GM12875 (cell line): ENCODE measurements at regions not wholly inside any gene's neighbourhood (a gene's known extent, or its start where the extent isn't known, plus 50 kb on each side); places are given as distances from the start of the nearest gene placed in this dataset.

Experiments used
- H3K4me3 ChIP-seq: one replicate; pipeline ENCODE4 v1.5.1; 2011; ENCODE audit warnings: low read depth, low read length, control low read depth
- TF ChIP-seq, protein P1 (sequence below): IDR thresholded peaks from 2 replicates; pipeline ENCODE4 v1.5.1; 2011; ENCODE audit warnings: low read depth, mild to moderate bottlenecking, control low read depth, inconsistent platforms, low read length, moderate library complexity, borderline replicate concordance; ENCODE audit not compliant: insufficient read depth

DNA sequence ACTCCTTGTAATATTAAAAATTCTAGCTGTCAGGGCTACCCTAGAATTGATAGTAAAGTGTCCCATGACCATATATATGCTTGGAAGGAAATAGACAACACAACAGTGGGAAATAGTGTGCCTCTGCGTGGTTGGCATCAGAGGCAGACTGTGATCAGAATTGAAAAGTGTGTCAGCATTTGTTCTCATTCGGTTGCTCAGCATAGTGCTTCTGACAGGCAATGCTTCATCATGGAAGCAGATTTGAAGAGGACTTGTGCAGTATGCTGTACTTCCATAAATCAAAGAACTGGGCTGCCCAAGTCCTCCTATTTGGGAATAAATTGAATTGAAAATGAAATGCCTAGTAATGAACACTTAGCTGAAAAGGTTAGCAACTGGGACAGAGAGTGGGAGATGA lies 435.7 kb downstream of the DIPK2A start:
- H3K4me3 ChIP-seq, result no peak overlapping the region
- TF ChIP-seq, protein P1, sequence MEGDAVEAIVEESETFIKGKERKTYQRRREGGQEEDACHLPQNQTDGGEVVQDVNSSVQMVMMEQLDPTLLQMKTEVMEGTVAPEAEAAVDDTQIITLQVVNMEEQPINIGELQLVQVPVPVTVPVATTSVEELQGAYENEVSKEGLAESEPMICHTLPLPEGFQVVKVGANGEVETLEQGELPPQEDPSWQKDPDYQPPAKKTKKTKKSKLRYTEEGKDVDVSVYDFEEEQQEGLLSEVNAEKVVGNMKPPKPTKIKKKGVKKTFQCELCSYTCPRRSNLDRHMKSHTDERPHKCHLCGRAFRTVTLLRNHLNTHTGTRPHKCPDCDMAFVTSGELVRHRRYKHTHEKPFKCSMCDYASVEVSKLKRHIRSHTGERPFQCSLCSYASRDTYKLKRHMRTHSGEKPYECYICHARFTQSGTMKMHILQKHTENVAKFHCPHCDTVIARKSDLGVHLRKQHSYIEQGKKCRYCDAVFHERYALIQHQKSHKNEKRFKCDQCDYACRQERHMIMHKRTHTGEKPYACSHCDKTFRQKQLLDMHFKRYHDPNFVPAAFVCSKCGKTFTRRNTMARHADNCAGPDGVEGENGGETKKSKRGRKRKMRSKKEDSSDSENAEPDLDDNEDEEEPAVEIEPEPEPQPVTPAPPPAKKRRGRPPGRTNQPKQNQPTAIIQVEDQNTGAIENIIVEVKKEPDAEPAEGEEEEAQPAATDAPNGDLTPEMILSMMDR, result no peak

DNA sequence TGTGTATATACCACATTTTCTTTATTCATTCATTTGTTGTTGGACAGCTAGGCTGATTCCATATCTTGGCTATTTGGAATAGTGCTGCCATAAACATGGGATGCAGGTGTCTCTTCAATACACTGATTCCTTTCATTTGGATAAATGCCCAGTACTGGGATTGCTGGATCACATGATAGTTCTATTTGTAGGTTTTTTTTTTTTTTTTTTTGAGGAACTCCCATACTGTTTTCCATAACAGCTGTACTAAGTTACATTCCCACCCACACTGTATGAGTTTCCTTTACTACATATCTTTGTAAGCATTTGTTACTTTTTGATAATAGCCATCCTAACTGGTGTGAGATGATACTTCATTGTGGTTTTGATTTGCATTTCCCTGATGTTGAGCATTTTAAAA lies 437.7 kb downstream of the DIPK2A start:
- TF ChIP-seq, protein P1, result no peak
- no peak overlapping the region for H3K4me3 ChIP-seq

DNA sequence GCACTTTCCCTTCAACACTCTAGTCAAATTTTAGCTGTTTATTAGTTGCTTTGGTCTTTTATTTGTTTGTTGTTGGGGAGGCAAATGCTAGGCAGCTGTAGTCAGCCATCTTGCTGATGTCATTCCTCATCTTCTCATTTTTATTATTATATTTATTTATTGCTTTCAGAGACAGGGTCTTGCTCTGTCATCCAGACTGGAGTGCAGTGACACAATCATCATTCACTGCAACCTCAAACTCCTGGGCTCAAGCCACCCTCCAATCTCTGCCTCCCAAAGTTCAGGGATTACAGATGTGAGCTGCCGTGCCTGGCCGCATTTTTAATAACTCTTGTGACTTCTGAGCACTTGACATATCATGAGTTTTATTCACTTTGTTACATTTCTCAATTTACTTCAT lies 441.4 kb downstream of the DIPK2A start:
- TF ChIP-seq, protein P1, result no peak
- H3K4me3 ChIP-seq, result no peak overlapping the region

DNA sequence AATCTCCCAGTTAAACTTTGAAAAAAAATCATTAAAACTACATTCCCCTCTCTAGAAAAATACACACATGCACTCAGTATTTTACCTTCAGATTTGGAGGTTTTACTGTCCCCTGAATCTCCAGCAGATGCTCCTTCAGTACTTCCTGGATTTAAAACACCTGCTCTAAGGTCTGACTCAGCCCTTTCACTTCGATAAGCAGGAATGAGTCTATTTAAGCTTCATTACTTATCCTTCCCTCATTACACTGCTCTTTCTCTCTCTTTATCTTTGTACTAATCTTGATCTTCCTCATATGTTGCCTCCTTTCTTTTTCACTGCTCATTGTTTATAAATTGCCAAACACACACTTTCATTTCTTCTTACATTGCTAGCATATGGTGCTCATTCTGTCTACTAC lies 443.9 kb downstream of the DIPK2A start:
- TF ChIP-seq, protein P1, result no peak
- H3K4me3 ChIP-seq, result no peak overlapping the region

DNA sequence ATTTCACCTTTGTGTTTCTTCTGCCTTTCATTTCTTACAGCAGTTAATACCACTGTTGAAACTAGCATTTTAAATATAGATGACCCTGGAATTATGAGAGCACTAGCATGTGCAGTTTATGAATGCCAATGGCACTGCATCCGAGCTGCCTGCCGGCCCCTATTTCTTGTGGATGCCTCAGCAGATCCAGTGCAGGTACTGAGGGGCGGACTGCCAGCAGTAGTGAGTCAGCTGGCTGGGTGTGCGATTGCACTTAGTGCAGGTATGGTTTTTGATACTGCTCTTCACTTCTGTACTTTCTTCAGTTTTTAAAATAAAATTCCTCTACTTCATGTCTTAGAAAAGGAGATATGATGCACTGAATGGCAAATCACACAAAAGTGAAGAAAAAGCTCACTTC lies 453.0 kb downstream of the DIPK2A start:
- no peak overlapping the region for H3K4me3 ChIP-seq
- TF ChIP-seq, protein P1, result no peak

DNA sequence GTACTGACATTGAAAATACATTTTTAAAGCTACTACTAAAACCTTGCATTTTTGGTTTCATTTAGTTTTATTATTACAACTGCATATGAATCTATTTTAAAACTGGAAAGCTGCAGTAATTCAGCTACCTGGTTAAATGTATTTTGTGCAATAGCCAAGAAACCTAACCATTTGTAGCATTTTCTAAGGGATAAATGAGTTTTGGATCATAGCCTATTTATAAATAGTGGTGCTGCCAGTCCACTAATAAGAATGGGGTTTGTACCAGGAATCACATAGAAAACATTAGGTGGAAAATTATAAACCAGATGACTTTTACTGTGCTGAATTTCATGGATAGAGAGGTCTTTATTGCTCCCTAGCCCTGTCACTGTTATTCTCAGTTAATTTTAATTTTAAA lies 454.7 kb downstream of the DIPK2A start:
- TF ChIP-seq, protein P1, result no peak
- no peak overlapping the region for H3K4me3 ChIP-seq

DNA sequence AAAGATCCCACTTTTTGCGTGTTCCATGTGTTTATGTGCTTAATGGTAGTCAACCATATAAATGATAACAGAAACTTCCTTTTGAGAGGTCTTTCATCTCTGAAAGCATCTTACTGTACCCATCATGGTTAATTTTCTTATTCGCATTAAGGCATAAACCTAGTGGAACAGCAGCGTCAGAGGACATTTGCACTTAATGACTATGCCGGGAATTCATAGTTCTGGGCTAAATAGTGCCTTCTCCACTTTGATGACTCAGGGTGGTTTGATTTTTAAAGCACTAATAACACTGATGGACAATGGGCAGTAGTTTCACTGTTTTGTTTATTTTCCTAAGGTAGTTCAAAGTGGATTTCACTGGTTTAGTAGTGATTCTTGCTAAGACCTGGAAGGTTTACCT lies 455.3 kb downstream of the DIPK2A start:
- TF ChIP-seq, protein P1, result no peak
- H3K4me3 ChIP-seq, result no peak overlapping the region
